ENCODE measurements at regions not wholly inside any gene's neighbourhood (a gene's known extent, or its start where the extent isn't known, plus 50 kb on each side); places are given as distances from the start of the nearest gene placed in this dataset.
A peak's percentile ranks its signal among the peaks of the same experiment; 100 is the strongest.

DNA sequence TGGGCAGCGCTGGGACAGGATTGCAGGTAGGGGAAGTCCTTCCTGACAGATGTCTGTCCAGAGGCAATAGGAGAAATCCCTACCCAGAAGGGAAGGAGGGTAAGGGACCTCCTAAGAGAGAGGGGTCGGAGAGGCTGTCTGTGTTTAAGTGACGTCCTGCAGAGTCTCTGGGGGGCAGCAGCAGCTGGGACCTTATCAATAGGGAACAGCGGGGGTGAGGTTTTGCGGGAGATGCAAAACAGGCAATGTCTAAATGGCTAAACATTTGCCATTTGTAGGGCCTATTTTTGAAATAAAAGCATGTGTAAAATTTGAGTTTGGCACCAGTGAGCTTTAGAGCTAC is 108.7 kb upstream of the HS6ST1 start:
- DNase-seq: peak in 1 of 10 donors; percentile 13
- intact Hi-C loops (cut with DNase I): no loop called here

DNA sequence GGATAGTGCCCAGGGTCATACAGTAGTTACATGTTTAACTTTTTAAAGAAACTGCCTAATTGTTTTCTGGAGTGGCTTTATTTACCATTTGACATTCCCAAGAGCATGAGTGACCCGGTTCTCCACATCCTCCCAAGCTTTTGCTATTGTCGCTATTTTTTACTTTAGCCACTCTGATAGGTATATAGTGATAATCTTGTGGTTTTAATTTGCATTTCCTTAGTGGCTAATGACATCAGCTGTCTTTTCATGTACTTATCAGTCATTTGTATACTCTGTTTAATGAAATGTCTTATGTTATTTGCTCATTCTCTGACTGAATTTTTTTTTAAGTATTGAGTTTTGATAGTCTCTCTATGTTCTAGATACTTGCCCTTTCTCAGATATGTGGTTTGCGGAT is 109.7 kb upstream of the HS6ST1 start:
- DNase-seq: no peak
- intact Hi-C loops (cut with DNase I): no loop called here

DNA sequence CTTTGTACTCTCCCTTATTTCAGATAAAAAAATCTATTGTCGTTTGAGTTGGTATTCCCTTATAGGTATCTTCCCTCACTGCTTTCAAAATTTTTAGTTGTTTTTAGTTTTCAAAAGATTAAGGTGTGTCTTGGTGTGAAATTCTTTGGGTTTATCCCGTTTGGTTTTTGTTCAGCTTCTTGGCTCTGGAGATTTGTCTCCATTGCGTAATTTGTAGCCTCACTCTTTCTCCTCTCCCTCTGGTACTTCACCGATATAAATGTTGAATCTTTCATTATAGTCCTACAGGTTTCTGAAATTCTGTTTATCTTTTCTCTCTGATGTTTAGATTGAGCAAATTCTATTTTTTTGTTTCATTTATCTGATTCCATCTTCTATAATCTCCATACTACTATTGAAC is 113.8 kb upstream of the HS6ST1 start:
- intact Hi-C loops (cut with DNase I): no loop called here
- no peak for DNase-seq

DNA sequence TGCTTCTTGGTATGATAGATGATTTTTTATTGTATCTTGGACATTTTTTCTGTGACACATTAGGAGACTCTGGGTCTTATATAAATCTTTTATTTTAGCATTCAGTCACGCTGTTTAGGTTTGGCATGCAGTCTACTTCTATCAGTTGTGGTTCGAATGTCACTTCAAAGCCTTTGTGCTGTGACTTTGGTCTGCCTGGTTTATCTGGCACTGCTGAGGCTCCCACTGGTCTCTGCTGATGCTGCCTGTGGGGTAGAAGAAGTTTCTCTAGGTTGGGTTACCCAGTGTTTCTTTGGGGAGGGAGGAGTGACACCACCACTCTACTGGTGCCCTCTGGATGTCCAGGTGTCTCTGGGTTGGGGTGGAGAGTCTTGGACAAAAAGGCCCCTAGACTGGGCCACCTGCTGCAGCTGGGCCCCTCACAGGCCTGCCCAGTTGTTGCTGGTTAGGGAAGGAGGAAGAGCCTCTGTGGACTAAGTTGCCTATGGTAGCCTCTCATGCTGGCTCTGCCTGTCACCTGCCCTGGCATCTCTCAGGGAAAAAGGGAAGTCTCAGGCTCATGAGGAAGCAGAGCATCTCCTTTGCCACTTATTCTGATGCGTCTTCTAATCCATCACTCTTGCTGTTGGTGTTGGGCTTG is 115.4 kb upstream of the HS6ST1 start:
- intact Hi-C loops (cut with DNase I): no loop called here
- DNase-seq: peak in 2 of 10 donors; percentile 47 to 76

DNA sequence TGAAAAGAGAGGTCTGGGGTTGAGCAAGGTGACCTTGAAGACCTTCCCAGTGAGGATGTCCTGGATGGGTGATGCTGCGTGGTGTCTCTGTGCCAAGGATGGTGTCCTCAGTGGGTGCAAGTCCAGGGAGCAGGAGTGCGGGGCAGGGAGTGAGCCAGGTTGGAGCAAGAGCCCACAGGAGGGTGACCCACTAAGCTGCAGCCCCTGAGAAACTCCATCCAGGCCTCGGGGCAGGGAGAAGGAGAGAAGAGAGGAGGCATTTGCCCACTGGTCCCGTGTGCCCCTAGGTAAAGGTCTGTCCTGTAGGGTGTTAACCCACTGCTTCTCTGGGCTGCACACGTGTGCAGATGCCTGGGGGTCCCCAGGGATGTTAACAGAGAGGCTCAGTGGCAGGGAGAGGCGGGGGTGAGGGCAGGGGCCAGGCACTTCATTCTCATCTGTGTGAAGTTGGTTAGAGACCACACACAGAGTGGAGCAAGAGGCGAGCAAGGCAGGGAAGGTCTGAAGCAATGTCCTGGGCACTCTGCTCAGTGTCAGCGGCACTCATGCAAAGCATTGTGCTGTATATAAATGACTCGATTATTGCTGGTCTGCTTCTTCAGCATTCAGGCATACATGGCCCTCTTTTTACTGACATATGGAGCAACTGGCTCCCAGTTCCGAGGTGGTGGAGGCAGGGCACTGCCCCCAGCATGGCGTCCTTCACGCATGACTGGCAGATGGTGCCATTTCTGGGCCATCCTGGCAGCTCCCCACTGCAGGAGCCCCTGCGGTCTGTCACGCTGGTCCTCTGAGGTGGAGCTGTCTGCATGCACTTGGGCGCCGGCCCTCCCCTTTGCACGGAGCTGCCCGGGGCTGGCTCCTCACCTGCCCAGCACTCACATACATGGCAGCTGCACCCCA is 117.2 kb upstream of the HS6ST1 start:
- intact Hi-C loops (cut with DNase I): no loop called here
- peak in 2 of 10 donors; percentile 59 to 67 for DNase-seq

DNA sequence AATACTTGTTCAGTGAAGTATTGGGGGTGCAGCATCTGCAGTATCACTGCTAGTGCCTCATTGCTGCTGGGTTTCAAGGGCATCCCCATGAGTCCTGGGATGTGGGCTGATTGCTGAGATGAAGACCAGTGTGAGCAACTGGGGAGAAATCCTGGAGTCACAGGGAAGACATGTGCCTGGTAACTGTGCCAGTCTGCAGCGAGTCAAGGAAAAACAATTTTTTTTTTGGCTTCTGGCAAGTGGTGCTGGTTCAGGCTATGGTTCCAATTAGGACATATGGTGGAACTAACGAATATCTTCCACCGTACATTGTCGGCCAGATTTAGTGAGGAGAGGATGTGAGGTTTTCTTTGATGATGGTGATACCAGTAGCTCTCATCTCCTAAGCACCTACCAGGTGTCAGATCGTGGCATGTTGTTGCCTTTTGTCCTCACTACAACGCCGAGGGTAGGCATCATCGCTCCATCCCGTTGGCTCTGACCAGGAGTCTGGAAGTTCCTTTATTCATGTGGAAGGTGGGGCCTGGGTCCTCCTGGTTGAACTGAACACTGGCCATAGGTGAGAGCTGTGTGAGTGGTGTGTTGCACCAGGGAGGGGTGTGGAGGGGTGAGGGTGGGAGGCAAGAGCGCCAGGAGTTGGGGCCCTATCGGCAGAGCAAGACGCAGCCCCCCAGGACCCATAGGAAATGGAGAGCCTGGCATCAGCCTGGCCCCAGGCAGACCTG is 118.0 kb upstream of the HS6ST1 start:
- intact Hi-C loops (cut with DNase I): no loop called here
- DNase-seq: peak in 3 of 10 donors; percentile 39 to 74 (median 42)

DNA sequence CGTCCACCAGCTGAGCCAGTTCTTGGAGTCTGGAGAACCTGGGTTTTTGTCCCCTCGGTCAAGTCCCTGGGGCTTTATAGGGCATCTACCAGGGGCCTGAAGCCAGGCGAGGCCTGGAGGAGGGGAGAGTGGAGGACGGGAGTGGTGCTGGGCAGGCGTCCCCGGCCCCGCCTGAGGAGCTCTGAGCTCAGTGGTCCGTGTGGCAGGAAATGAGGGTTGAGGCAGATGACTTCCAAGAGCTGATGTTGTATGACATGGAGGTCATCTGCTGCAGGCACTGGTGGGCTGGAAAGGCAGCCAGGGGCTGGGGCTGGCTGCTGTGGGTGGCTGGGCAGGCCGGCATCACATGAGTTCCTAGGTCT is 118.5 kb upstream of the HS6ST1 start:
- peak in 2 of 10 donors; percentile 49 to 69 for DNase-seq
- intact Hi-C loops (cut with DNase I): no loop called here

DNA sequence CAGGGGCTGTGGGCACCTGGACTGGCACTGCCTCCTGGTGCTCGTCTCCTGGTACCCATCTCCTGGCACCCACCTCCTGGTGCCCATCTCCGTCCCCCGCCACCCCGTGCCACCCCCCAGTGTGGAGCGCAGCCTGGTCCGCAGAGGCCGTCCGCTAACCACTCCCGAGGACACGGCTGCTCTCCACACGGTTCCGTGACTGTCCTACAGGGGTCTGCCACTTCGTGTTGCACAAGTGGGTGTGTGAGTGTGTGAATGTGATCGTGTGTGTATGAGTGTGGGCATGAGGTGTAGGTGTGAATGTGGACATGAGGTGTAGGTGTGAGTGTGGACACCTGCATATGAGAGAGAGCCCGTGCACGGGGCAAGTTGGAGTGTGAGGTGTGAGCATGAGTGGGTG is 119.4 kb upstream of the HS6ST1 start:
- DNase-seq: peak in 2 of 10 donors; percentile 39 to 67
- intact Hi-C loops (cut with DNase I): no loop called here

DNA sequence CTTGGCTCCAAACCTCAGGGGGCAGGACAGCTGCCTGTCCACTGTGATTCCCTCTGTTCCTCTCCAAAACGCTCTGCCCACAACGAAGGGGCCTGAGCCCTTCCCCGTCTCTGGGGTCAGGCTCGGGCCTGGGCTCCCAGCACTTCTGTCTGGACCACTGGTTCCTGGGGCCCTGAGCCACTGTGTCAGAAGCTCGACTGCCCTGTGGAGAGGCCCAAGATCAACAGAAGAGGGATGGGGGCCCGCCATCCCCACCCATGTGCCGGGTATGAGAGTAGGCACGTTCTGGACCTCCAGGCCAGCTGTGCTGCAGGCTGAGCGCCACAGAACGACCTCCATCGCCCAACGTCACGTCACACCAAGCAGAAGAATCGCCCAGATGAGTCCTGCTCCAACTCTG is 119.9 kb upstream of the HS6ST1 start:
- peak in 2 of 10 donors; percentile 66 to 76 for DNase-seq

DNA sequence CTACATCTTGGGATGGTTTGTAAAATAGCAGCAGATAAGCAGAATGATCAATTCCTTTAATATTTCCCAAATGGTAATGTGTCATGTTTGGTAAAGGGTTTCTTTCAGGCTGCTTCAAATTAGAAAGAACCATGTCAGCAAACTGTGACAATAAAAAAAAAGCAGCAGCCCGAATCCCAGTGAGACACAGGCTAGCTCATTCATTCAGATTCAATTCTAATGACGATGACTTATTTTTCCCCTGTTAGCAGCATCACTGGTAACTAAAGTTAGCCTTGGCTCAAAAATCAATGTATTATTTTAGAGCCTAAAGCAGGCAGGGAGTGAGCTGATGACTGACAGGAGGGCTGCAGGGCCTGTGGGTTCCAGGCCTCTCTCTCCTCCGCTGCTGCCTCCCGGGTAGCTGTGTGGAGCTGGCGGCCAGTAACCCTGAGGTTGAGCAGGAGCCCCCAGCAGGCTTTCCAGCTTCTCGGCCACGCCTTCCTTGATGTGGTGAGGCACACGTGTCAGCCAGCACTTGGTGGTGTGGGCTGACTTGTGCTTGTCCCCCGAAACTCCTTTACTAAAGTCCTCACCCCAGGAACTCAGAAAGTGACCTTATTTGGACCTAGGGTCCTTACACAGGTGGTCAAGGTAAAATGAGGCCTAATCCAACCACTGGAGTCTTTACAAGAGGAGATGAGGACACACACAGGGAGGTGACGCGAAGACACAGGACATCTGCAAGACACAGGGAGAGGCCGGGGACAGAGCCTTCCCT is 120.5 kb upstream of the HS6ST1 start:
- peak in 2 of 10 donors; percentile 59 to 79 for DNase-seq
- intact Hi-C loops (cut with DNase I): no loop called here

More for the DNA sequence above, 119.9 kb upstream of the HS6ST1 start:
- intact Hi-C loops (cut with DNase I): no loop called here

DNA sequence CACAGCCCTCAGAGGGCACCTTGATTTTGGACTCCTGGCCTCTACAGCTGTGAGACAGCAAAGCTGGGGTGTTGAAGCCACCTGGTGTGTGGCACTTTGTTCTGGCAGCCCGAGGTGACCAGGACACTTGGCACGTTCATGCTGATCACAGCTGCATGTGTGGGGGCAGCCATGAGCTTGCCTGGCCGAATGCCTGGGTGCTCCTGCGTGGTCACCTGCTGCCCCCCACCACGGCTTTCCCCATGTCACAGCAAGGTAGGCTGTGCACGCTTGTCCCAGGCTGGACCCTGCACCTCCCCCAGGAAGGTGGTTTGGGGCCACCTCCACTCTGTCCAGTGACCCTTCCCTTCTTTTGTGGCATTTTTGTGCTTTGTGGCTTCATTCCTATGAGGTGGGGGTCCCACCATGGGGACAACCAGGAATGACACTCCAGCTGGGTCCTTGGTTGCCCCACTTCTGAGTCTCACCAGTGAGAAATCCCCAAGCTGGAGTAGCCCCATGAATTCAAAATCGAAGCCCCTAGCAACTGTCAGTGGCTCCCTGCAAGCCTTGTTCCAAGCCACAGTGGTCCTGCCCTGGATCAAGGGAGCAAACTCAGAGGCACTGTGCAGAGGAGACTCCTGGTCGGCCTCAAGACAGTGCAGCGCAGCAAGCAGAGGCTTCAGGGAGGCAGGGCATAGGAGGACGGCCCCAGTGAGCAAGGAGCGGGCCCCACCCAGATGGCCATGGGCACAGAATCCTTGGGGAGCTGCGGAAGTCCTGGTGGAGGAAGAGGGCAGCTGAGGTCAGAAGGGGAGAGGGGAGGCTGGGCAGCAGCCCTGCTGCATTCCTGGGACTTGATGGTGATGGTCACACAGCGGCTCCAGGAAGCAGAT is 121.4 kb upstream of the HS6ST1 start:
- DNase-seq: peak in 2 of 10 donors; percentile 67 to 70
- intact Hi-C loops (cut with DNase I): no loop called here

DNA sequence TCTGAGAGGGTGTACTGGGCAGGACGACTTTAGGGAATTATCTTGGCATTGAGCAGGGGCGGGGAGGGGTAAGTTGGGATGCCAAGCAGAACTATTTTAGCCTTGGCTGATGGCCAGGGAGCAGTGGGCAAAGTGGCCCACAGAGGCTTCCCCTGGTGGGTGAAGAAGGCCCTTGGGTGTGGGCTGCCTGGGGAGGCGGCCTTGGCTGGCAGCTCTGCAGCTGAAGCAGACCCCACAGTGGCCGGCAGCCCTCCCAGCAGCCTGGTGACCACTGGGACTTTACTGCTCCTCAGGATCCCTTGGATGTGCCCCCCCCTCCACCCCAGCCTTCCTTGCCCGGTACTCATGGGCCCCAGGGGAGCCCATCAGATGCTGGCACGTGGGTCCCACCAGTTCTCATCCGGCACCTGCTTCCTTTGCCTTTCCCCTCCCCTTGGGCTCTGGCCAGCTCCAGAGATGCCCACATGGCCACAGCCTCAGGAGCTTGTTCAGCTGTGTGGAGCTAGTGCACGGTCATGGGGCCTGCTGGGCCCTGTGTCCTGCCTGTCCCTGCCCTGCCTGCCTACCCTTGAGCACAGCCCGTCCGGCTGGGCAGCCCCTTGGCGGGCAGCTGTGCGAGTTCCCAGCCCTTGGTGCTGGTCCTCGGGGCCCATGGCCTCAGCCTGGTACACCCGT is 122.1 kb upstream of the HS6ST1 start:
- intact Hi-C loops (cut with DNase I): no loop called here
- peak in 2 of 10 donors; percentile 57 to 72 for DNase-seq

DNA sequence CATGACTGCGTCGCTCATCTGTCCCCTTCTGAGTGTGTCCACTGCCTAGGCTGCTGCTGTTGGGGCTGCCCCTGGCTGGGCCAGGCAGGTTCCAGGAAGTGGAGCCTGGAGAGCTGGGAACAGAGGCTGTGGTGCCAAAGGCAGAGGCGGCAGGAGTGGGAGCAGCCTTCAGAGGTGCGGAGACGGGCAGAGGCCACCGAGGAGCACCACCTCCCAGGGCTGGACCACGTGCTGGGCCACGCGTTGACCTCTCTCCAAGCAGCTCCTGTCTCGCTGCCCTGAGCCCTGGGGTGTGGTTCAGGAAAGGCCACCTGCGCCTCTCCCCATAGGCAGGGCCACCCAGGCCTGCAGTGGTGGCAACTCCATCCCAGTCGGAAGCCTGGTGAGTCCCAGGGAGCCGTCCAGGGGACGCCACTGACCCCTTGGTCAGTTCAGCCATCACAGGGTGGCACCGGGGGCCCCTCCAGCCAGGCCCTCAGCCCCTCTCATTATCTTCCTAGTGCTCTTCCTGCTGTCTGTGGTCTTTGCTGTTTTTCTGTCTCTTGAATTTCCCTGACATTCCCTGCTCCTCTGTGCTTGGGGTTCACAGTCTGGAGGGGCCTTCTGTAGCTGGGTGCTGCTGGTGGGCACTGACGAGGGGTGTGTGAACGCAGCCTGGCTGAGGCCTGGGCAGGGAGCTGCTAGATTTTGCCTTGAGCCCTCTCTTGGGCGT is 122.8 kb upstream of the HS6ST1 start:
- intact Hi-C loops (cut with DNase I): no loop called here
- peak in 2 of 10 donors; percentile 71 to 82 for DNase-seq

DNA sequence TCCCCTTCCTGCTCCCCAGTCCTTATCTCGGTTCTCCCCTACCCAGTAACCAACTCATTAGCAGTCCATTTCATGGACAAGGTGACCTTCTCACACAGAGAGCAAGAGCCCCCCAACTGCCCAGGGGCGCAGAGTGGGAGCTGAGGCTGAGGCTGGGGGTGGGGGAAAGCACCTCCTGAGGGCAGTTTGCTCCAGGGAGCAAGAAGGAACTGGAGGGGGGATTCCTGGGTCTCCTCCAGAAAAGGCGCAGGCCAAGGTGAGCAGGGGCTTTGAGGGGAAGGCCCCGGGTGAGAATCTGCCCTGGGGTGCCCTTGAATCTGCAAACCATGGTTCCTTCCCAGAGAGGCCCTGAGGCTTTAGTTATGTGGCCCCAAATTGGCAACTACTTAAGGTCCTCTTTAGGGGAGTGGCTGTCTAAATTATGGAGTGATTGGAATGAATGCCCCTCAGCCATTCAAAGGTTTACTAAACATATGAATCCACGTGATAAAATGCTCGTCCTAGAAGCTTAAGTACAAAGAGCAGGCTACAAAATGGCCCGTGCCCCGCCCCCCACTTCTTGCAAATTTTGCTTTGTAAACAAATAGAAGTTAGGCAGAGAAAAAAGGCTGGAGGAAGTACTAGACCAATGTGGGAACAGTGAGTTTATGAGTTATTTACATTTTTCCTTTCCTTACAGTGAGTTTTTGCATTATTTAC is 123.5 kb upstream of the HS6ST1 start:
- intact Hi-C loops (cut with DNase I): no loop called here
- peak in 1 of 10 donors; percentile 74 for DNase-seq

DNA sequence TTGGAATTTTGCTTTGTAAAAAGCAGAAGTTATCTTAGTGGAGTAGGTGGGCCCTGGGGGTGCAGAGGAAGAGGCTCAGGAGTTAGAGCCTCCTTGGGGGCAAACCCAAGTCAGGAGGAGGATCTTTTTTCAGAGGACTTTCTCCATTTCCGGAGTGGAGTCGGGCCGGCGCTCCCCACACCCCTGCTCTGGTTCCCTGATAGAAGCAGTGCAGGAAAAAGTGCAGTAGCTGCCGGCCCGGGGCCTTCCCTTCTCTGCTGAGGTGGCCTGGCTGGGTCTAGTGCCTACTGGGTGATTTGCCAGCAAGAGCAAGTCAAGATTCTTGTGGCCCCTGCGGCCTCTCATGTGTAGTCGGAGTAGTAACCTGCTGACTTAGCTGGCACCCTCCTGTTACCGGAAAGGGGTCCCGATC is 124.2 kb upstream of the HS6ST1 start:
- peak in 1 of 10 donors; percentile 66 for DNase-seq
- intact Hi-C loops (cut with DNase I): no loop called here

DNA sequence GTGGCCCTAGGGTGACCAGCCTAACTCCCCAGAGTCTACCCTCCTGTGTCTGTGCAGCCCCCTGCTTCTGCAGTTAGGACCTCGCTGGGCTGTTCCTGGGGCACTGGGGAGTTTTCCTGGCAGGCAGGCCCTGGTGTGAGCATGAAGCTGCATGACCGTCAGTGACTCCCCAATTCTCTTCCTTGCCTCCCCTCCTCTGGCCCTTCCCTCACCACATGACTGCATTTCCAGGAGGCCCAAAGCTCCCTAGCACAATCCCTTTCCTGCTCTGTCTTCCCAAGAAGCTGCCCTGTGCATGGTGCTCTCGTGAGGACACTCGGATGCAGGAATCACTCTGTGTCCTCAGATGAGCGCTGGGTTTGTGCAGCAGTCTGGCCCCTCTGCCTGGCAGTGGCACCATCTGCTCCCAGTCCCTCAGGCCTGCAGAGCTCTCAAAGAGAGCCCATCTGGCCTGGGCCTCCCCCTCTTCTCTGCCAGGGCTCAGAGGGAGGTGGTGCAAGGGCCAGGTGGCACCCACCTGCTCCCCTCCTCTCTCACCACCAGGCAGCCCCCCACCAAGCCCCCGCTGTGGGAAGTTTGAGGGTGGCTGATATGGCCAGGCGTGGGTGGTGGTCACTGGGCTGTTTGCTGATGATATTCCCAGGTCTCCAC is 125.6 kb upstream of the HS6ST1 start:
- intact Hi-C loops (cut with DNase I): no loop called here
- DNase-seq: peak in 1 of 10 donors; percentile 57

All from posterior cingulate gyrus (tissue), 11 donors.